ENCODE measurements at regions not wholly inside any gene's neighbourhood (a gene's known extent, or its start where the extent isn't known, plus 50 kb on each side); places are given as distances from the start of the nearest gene placed in this dataset.

DNA sequence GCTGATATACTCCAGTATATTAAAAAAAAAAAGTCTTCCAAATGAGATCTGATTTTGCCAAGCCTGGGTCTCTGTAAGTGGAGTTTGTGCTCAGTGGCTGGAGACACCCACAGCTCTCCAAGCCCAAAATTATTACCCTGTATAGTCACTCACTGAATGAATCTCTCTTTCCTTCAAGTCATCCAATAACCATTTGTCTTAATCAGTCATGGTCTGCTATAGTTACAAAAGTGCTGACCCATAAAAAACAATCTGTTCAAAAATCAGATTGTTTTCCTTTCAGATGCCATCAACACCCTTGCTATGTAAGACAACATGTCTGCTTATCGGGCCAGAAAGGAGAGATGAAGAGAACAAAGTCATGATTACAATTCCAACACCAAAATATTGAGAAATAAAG lies 159.4 kb upstream of the FST start:
- DNase-seq (ENCODE audit: insufficient read length) (no peak), FAIRE-seq (no peak)
- no peak for TF ChIP-seq POLR2AphosphoS5 (IDR thresholded peaks at IDR 0.05; ENCODE audit: low read depth, low read length)
- TF ChIP-seq TAF1 (IDR thresholded peaks at IDR 0.05; ENCODE audit: borderline replicate concordance, low read depth, low read length): no peak
- TF ChIP-seq POLR2A (IDR thresholded peaks at IDR 0.05; ENCODE audit: low read depth, low read length): no peak

- TF ChIP-seq TAF1 (IDR thresholded peaks at IDR 0.05; ENCODE audit: borderline replicate concordance, low read depth, low read length): no peak
- TF ChIP-seq POLR2AphosphoS5 (IDR thresholded peaks at IDR 0.05; ENCODE audit: low read depth, low read length): no peak
- TF ChIP-seq POLR2A (IDR thresholded peaks at IDR 0.05; ENCODE audit: low read depth, low read length): no peak
- FAIRE-seq (no peak), DNase-seq (ENCODE audit: insufficient read length) (no peak)
These were observed 158.7 kb upstream of the FST start for GRCh38 chr5:53321721-53322120.

- no peak for DNase-seq (ENCODE audit: insufficient read length)
- no peak for TF ChIP-seq POLR2AphosphoS5 (IDR thresholded peaks at IDR 0.05; ENCODE audit: low read depth, low read length)
- TF ChIP-seq POLR2A (IDR thresholded peaks at IDR 0.05; ENCODE audit: low read depth, low read length): no peak
- no peak for TF ChIP-seq TAF1 (IDR thresholded peaks at IDR 0.05; ENCODE audit: borderline replicate concordance, low read depth, low read length)
- no peak for FAIRE-seq
These were observed 158.2 kb upstream of the FST start for GRCh38 chr5:53322257-53322656.

DNA sequence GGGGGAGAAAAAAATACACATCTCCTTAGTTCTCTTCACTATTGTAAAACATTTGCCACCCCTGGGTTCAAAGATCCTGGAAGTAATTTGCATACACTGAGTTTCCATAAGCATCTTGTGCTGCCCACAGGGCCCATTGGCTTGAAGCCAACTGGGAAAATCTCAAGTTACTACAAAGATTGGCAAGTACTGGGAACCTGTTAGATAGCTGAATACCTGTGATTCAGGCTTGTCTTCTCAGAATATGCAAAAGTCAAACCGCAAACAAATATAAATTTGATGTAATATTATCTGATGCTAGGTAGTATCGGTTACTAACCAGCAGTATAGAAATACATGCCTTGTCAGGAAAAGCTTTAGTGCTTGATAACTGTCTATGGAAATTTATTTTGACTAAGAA lies 156.9 kb upstream of the FST start:
- FAIRE-seq (no peak), DNase-seq (ENCODE audit: insufficient read length) (no peak)
- no peak for TF ChIP-seq TAF1 (IDR thresholded peaks at IDR 0.05; ENCODE audit: borderline replicate concordance, low read depth, low read length)
- TF ChIP-seq POLR2A (IDR thresholded peaks at IDR 0.05; ENCODE audit: low read depth, low read length): no peak
- no peak for TF ChIP-seq POLR2AphosphoS5 (IDR thresholded peaks at IDR 0.05; ENCODE audit: low read depth, low read length)

- no peak for DNase-seq (ENCODE audit: insufficient read length)
- no peak for TF ChIP-seq TAF1 (IDR thresholded peaks at IDR 0.05; ENCODE audit: borderline replicate concordance, low read depth, low read length)
- no peak for TF ChIP-seq POLR2A (IDR thresholded peaks at IDR 0.05; ENCODE audit: low read depth, low read length)
- no peak for TF ChIP-seq POLR2AphosphoS5 (IDR thresholded peaks at IDR 0.05; ENCODE audit: low read depth, low read length)
- FAIRE-seq: no peak
These were observed 156.3 kb upstream of the FST start for GRCh38 chr5:53323943-53324642.

GRCh38 chr5:53326424-53327153 lies 153.8 kb upstream of the FST start:
- TF ChIP-seq TAF1 (IDR thresholded peaks at IDR 0.05; ENCODE audit: borderline replicate concordance, low read depth, low read length): no peak
- no peak for TF ChIP-seq POLR2A (IDR thresholded peaks at IDR 0.05; ENCODE audit: low read depth, low read length)
- TF ChIP-seq POLR2AphosphoS5 (IDR thresholded peaks at IDR 0.05; ENCODE audit: low read depth, low read length): no peak
- FAIRE-seq: no peak

GRCh38 chr5:53327811-53328334 lies 152.6 kb upstream of the FST start:
- no peak for TF ChIP-seq POLR2A (IDR thresholded peaks at IDR 0.05; ENCODE audit: low read depth, low read length)

More at GRCh38 chr5:53326424-53327153, 153.8 kb upstream of the FST start:
- DNase-seq (ENCODE audit: insufficient read length): no peak

GRCh38 chr5:53330491-53330890 lies 149.9 kb upstream of the FST start:
- no peak for FAIRE-seq
- TF ChIP-seq POLR2A (IDR thresholded peaks at IDR 0.05; ENCODE audit: low read depth, low read length): no peak
- no peak for TF ChIP-seq TAF1 (IDR thresholded peaks at IDR 0.05; ENCODE audit: borderline replicate concordance, low read depth, low read length)
- TF ChIP-seq POLR2AphosphoS5 (IDR thresholded peaks at IDR 0.05; ENCODE audit: low read depth, low read length): no peak
- no peak for DNase-seq (ENCODE audit: insufficient read length)

More at GRCh38 chr5:53327811-53328334, 152.6 kb upstream of the FST start:
- no peak for DNase-seq (ENCODE audit: insufficient read length)
- no peak for FAIRE-seq

- no peak for TF ChIP-seq TAF1 (IDR thresholded peaks at IDR 0.05; ENCODE audit: borderline replicate concordance, low read depth, low read length)
- no peak for TF ChIP-seq POLR2A (IDR thresholded peaks at IDR 0.05; ENCODE audit: low read depth, low read length)
- no peak for TF ChIP-seq POLR2AphosphoS5 (IDR thresholded peaks at IDR 0.05; ENCODE audit: low read depth, low read length)
- DNase-seq (ENCODE audit: insufficient read length) (no peak), FAIRE-seq (no peak)
These were observed 149.0 kb upstream of the FST start for GRCh38 chr5:53331463-53331862.

- TF ChIP-seq POLR2AphosphoS5 (IDR thresholded peaks at IDR 0.05; ENCODE audit: low read depth, low read length): no peak
- TF ChIP-seq POLR2A (IDR thresholded peaks at IDR 0.05; ENCODE audit: low read depth, low read length): no peak
- no peak for TF ChIP-seq TAF1 (IDR thresholded peaks at IDR 0.05; ENCODE audit: borderline replicate concordance, low read depth, low read length)
- no peak for FAIRE-seq
- no peak for DNase-seq (ENCODE audit: insufficient read length)
These were observed 147.3 kb upstream of the FST start for GRCh38 chr5:53333160-53333559.

GRCh38 chr5:53334431-53334941 lies 145.9 kb upstream of the FST start:
- DNase-seq (ENCODE audit: insufficient read length) (no peak), FAIRE-seq (no peak)
- TF ChIP-seq POLR2AphosphoS5 (IDR thresholded peaks at IDR 0.05; ENCODE audit: low read depth, low read length): no peak
- TF ChIP-seq TAF1 (IDR thresholded peaks at IDR 0.05; ENCODE audit: borderline replicate concordance, low read depth, low read length): no peak
- no peak for TF ChIP-seq POLR2A (IDR thresholded peaks at IDR 0.05; ENCODE audit: low read depth, low read length)

DNA sequence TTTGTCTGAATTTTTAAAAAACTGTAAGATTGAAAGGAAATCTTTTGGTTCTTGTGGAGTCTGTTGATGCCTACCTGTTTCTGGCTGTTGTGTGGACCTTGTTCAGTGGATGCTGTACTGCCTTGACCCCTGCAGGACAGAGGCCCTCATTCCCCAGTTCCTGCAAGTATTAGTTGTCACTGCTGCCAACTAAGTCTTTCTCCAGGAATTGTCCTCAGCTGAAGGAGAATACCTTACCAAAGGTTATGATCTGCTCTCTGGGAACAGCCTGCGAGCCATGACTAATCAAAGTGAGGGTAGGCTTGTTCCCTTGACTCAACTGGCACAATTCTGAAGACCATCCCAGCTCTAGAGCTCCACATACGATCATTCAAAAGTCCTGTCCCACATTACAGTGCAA lies 145.3 kb upstream of the FST start:
- DNase-seq (ENCODE audit: insufficient read length) (no peak), FAIRE-seq (no peak)

More for the DNA sequence above, 145.3 kb upstream of the FST start:
- no peak for TF ChIP-seq POLR2A (IDR thresholded peaks at IDR 0.05; ENCODE audit: low read depth, low read length)
